H9 (cell line): ENCODE measurements at regions not wholly inside any gene's neighbourhood (a gene's known extent, or its start where the extent isn't known, plus 50 kb on each side); places are given as distances from the start of the nearest gene placed in this dataset.

Source experiments
- DNase-seq: peaks from one replicate; pipeline ENCODE4 v3.0.0-alpha.2; 2017
- H2AFZ ChIP-seq: one replicate; pipeline ENCODE4 v1.6.1; 2013; ENCODE audit warnings: mild to moderate bottlenecking, low read length, control low read depth, moderate library complexity
- H2AK5ac ChIP-seq: 2 replicates; pipeline ENCODE4 v1.6.1; 2013; ENCODE audit warnings: low read length, control low read depth, mixed read lengths; ENCODE audit not compliant: insufficient read length
- H2BK120ac ChIP-seq: one replicate; pipeline ENCODE4 v1.6.1; 2013; ENCODE audit warnings: low read depth, mild to moderate bottlenecking, low read length, control low read depth, inconsistent platforms; ENCODE audit not compliant: poor library complexity, severe bottlenecking
- H2BK12ac ChIP-seq: 2 replicates; pipeline ENCODE4 v1.6.1; 2013; ENCODE audit warnings: low read length, control low read depth, mixed read lengths, low read depth; ENCODE audit not compliant: insufficient read length
- H2BK15ac ChIP-seq: 2 replicates; pipeline ENCODE4 v1.6.1; 2013; ENCODE audit warnings: low read depth, low read length, control low read depth
- H2BK20ac ChIP-seq: one replicate; pipeline ENCODE4 v1.6.1; 2013; ENCODE audit warnings: low read depth, mild to moderate bottlenecking, low read length, control low read depth, inconsistent platforms; ENCODE audit not compliant: poor library complexity, severe bottlenecking
- H2BK5ac ChIP-seq: 2 replicates; pipeline ENCODE4 v1.6.1; 2013; ENCODE audit warnings: low read length, control low read depth, mixed read lengths; ENCODE audit not compliant: insufficient read length
- H3K14ac ChIP-seq: 2 replicates; pipeline ENCODE4 v1.6.1; 2013; ENCODE audit warnings: low read length, control low read depth; ENCODE audit not compliant: insufficient read depth
- H3K18ac ChIP-seq: 2 replicates; pipeline ENCODE4 v1.6.1; 2013; ENCODE audit warnings: low read depth, mild to moderate bottlenecking, mixed read lengths, low read length, control low read depth; ENCODE audit not compliant: insufficient read length
- H3K23ac ChIP-seq: 2 replicates; pipeline ENCODE4 v1.6.1; 2013; ENCODE audit warnings: low read length, control low read depth, mixed read lengths, low read depth; ENCODE audit not compliant: insufficient read length
- H3K23me2 ChIP-seq: 2 replicates; pipeline ENCODE4 v1.6.1; 2013; ENCODE audit warnings: low read depth, mild to moderate bottlenecking, mixed read lengths, low read length, control low read depth; ENCODE audit not compliant: insufficient read length, poor library complexity, severe bottlenecking
- H3K27ac ChIP-seq: 2 replicates; pipeline ENCODE4 v1.5.1; 2013; ENCODE audit warnings: low read length, control low read depth, mixed read lengths, low read depth; ENCODE audit not compliant: insufficient read length
- H3K27me3 ChIP-seq: 2 replicates; pipeline ENCODE4 v1.6.1; 2013; ENCODE audit warnings: low read length, control low read depth, inconsistent platforms; ENCODE audit not compliant: insufficient read depth
- H3K4ac ChIP-seq: 2 replicates; pipeline ENCODE4 v1.6.1; 2013; ENCODE audit warnings: low read depth, mild to moderate bottlenecking, control low read depth, inconsistent platforms, low read length, moderate library complexity
- H3K4me1 ChIP-seq: 2 replicates; pipeline ENCODE4 v1.6.1; 2013; ENCODE audit warnings: low read length, control low read depth, inconsistent platforms; ENCODE audit not compliant: insufficient read depth
- H3K4me2 ChIP-seq: 2 replicates; pipeline ENCODE4 v1.6.1; 2013; ENCODE audit warnings: low read length, control low read depth, mixed read lengths; ENCODE audit not compliant: insufficient read length, insufficient read depth
- H3K56ac ChIP-seq: 2 replicates; pipeline ENCODE4 v1.6.1; 2013; ENCODE audit warnings: low read depth, mild to moderate bottlenecking, mixed read lengths, low read length, control low read depth; ENCODE audit not compliant: insufficient read length
- H3K79me1 ChIP-seq: 2 replicates; pipeline ENCODE4 v1.6.1; 2013; ENCODE audit warnings: low read depth, mild to moderate bottlenecking, moderate library complexity, low read length, control low read depth, inconsistent platforms; ENCODE audit not compliant: insufficient read depth, poor library complexity, severe bottlenecking
- H3K79me2 ChIP-seq: 2 replicates; pipeline ENCODE4 v1.6.1; 2013; ENCODE audit warnings: low read length, control low read depth, inconsistent platforms; ENCODE audit not compliant: insufficient read depth
- H3K9ac ChIP-seq: 2 replicates; pipeline ENCODE4 v1.6.1; 2013; ENCODE audit warnings: low read length, control low read depth, mixed read lengths; ENCODE audit not compliant: insufficient read length; ENCODE audit errors: extremely low read depth
- H3K9me3 ChIP-seq: one replicate; pipeline ENCODE4 v1.6.1; 2013; ENCODE audit warnings: low read depth, low read length, inconsistent platforms; ENCODE audit not compliant: control insufficient read depth
- H3T11ph ChIP-seq: one replicate; pipeline ENCODE4 v1.6.1; 2013; ENCODE audit warnings: mild to moderate bottlenecking, low read length, control low read depth, inconsistent platforms
- H4K20me1 ChIP-seq: one replicate; pipeline ENCODE4 v1.6.1; 2013; ENCODE audit not compliant: control insufficient read depth, insufficient read length, insufficient read depth
- H4K5ac ChIP-seq: 2 replicates; pipeline ENCODE4 v1.6.1; 2013; ENCODE audit warnings: low read depth, mild to moderate bottlenecking, mixed read lengths, low read length, control low read depth; ENCODE audit not compliant: insufficient read length
- H4K8ac ChIP-seq: replicated peaks from 2 replicates; pipeline ENCODE4 v1.6.1; 2013; ENCODE audit warnings: low read length, control low read depth, mixed read lengths, low read depth; ENCODE audit not compliant: insufficient read length
- H4K91ac ChIP-seq: 2 replicates; pipeline ENCODE4 v1.6.1; 2013; ENCODE audit warnings: low read depth, mild to moderate bottlenecking, moderate library complexity, mixed read lengths, low read length, control low read depth; ENCODE audit not compliant: insufficient read length
- H3K27ac Mint-ChIP-seq, 3 experiments: 2 replicates in 2 of 3; 3 replicates in 1 of 3; pipeline ENCODE4 v1.8.0; 2020 to 2021; ENCODE audit warnings: mixed read lengths in 3 of 3, mild to moderate bottlenecking in 1 of 3, moderate library complexity in 1 of 3
- H3K27me3 Mint-ChIP-seq: 2 replicates; pipeline ENCODE4 v1.8.0; 2021; ENCODE audit warnings: low read depth, mild to moderate bottlenecking, moderate library complexity, mixed read lengths
- H3K36me3 Mint-ChIP-seq, 3 experiments: 2 replicates in 2 of 3; 3 replicates in 1 of 3; pipeline ENCODE4 v1.8.0; 2020 to 2021; ENCODE audit warnings: low read depth in 3 of 3, mixed read lengths in 3 of 3; ENCODE audit not compliant: insufficient read depth in 1 of 3
- H3K4me1 Mint-ChIP-seq, 2 experiments: 2 replicates each; pipeline ENCODE4 v1.8.0; 2020; ENCODE audit warnings: mixed read lengths in 2 of 2
- H3K4me3 Mint-ChIP-seq, 2 experiments: 2 replicates in 1 of 2; 3 replicates in 1 of 2; pipeline ENCODE4 v1.8.0; 2020 to 2021; ENCODE audit warnings: mild to moderate bottlenecking in 2 of 2, mixed read lengths in 2 of 2, moderate library complexity in 1 of 2
- H3K9me3 Mint-ChIP-seq, 2 experiments: 2 replicates in 1 of 2; 3 replicates in 1 of 2; pipeline ENCODE4 v1.8.0; 2020; ENCODE audit warnings: mild to moderate bottlenecking in 2 of 2, mixed read lengths in 2 of 2, moderate library complexity in 1 of 2
- CTCF ChIP-seq: fragments of 200-600 bp; sonication (generic); conservative IDR thresholded peaks from 3 replicates; pipeline ENCODE4 v1.8.0; 2021; ENCODE audit warnings: antibody characterized with exemption, mild to moderate bottlenecking
- WGBS: extraction: QIAGEN DNeasy Blood & Tissue Kit; methylation state at CpG from one replicate; pipeline ENCODE4 v1.1.7; 2013; ENCODE audit warnings: missing lambda C conversion rate, low lambda C conversion rate, mixed read lengths; ENCODE audit not compliant: insufficient read length; ENCODE audit errors: extremely low coverage; 5-methylcytosine and 5-hydroxymethylcytosine counted together

DNA sequence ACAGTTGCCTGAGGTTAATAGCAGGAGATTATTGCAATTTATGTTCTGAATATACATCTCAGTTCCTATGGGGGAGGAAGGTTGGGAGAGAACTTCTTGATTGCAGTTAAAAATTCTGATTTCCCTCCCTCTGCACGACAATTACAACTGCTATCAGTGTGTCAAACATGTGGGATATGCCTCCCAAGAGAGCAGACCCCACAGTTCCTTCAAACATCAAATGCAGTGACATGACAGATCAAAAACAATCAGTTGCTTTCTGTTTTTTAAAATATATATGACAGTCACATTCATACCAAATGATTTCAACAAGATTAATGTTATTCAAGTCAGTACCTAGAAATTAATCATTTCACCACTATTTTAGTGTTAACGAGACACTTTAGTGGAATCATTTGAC lies 639.0 kb downstream of the EDEM1 start:
- Histone ChIP-seq H3K27me3 (no peaks in the 10 kb centered on the region), H3K9me3 (no peaks in the 10 kb centered on the region), H4K20me1 (no peaks in the 10 kb centered on the region), H3K79me2 (no peaks in the 10 kb centered on the region), H3K18ac (no peak overlapping the region), H2BK20ac (no peak overlapping the region), H4K91ac (no peak overlapping the region), H3K4me1 (no peaks in the 10 kb centered on the region), H3K9ac (no peak overlapping the region), H3K4me2 (no peak overlapping the region), H2BK12ac (no peak overlapping the region), H3K56ac (no peak overlapping the region), H2AFZ (no peak overlapping the region), H3K14ac (no peak overlapping the region), H3K23ac (no peak overlapping the region), H3K79me1 (no peaks in the 10 kb centered on the region), H3K23me2 (no peaks in the 10 kb centered on the region), H2BK120ac (no peak overlapping the region), H3K4ac (no peak overlapping the region), H4K8ac (no peak overlapping the region), H2AK5ac (no peak overlapping the region), H2BK15ac (no peak overlapping the region), H4K5ac (no peak overlapping the region), H2BK5ac (no peak overlapping the region), H3K27ac (no peak overlapping the region), H3T11ph (no peak overlapping the region)
- Mint-ChIP-seq H3K36me3 (no peaks in the 10 kb centered on the region; a peak in 1 of 7 replicates), H3K4me1 (no peaks in the 10 kb centered on the region), H3K4me3 (no peak overlapping the region), H3K9me3 (peaks cover 6% of the 10 kb centered on the region in 2 experiments; a peak in 3 of 5 replicates), H3K27ac (no peak overlapping the region), H3K27me3 (no peaks in the 10 kb centered on the region)
- TF ChIP-seq CTCF: no peak
- DNase-seq: no peak
- no CpG with 5 or more reads among the region's 2 CpGs for WGBS
